Upper lobe of left lung (tissue), 4 donors: ENCODE measurements at regions not wholly inside any gene's neighbourhood (a gene's known extent, or its start where the extent isn't known, plus 50 kb on each side); places are given as distances from the start of the nearest gene placed in this dataset.

Experiments used
- POLR2A ChIP-seq, 4 donors: fragments of 450-650 bp; IDR thresholded peaks; one replicate each; pipeline ENCODE4 v1.5.1; 2016 to 2017; ENCODE audit warnings: antibody characterized with exemption in 4 of 4, mild to moderate bottlenecking in 2 of 4
- POLR2AphosphoS5 ChIP-seq, 2 donors: sonication (generic); formaldehyde crosslinking; IDR thresholded peaks; one replicate each; pipeline ENCODE4 v1.5.1; 2017; ENCODE audit warnings: antibody characterized with exemption in 2 of 2
- TF ChIP-seq, protein P1 (sequence below), 6 experiments: fragments of 450-650 bp in 4 of 6; fragments of 200-600 bp in 2 of 6; sonication (generic) in 2 of 6; IDR thresholded peaks; one replicate each; pipeline ENCODE4 v1.5.1; 2016 to 2019; ENCODE audit warnings: antibody characterized with exemption in 6 of 6

GRCh38 chr2:5391362-5391761 is 300.8 kb upstream of the SOX11 start:
- TF ChIP-seq POLR2A (IDR thresholded peaks at IDR 0.05): no peak
- TF ChIP-seq, protein P1, sequence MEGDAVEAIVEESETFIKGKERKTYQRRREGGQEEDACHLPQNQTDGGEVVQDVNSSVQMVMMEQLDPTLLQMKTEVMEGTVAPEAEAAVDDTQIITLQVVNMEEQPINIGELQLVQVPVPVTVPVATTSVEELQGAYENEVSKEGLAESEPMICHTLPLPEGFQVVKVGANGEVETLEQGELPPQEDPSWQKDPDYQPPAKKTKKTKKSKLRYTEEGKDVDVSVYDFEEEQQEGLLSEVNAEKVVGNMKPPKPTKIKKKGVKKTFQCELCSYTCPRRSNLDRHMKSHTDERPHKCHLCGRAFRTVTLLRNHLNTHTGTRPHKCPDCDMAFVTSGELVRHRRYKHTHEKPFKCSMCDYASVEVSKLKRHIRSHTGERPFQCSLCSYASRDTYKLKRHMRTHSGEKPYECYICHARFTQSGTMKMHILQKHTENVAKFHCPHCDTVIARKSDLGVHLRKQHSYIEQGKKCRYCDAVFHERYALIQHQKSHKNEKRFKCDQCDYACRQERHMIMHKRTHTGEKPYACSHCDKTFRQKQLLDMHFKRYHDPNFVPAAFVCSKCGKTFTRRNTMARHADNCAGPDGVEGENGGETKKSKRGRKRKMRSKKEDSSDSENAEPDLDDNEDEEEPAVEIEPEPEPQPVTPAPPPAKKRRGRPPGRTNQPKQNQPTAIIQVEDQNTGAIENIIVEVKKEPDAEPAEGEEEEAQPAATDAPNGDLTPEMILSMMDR (IDR thresholded peaks at IDR 0.05): no peak
- TF ChIP-seq POLR2AphosphoS5 (IDR thresholded peaks at IDR 0.05): no peak
